Large intestine (tissue), 3 donors: ENCODE measurements at regions not wholly inside any gene's neighbourhood (a gene's known extent, or its start where the extent isn't known, plus 50 kb on each side); places are given as distances from the start of the nearest gene placed in this dataset.

ENCODE experiments used
- DNase-seq, 2 donors: peaks; one replicate each; pipeline versions ENCODE4 v3.0.0 to v3.0.0-alpha.2; 2013
- H3K27ac ChIP-seq: one replicate; pipeline ENCODE4 v1.5.1; 2013; ENCODE audit warnings: low read length
- H3K27me3 ChIP-seq: 2 replicates; pipeline ENCODE4 v1.6.1; 2013; ENCODE audit warnings: low read length; ENCODE audit not compliant: control insufficient read depth, insufficient read depth
- H3K36me3 ChIP-seq: 2 replicates; pipeline ENCODE4 v1.6.1; 2013; ENCODE audit warnings: low read length; ENCODE audit not compliant: control insufficient read depth, insufficient read depth
- H3K4me1 ChIP-seq: one replicate; pipeline ENCODE4 v1.6.1; 2013; ENCODE audit warnings: low read length; ENCODE audit not compliant: control insufficient read depth, insufficient read depth
- H3K4me3 ChIP-seq: one replicate; pipeline ENCODE4 v1.5.1; 2013; ENCODE audit warnings: low read length
- H3K9me3 ChIP-seq: one replicate; pipeline ENCODE4 v1.6.1; 2013; ENCODE audit warnings: mild to moderate bottlenecking, low read depth, low read length, moderate library complexity; ENCODE audit not compliant: control insufficient read depth
- WGBS: methylation state at CpG from one replicate; pipeline ENCODE4 v1.1.5; 2013; ENCODE audit warnings: low lambda C conversion rate; ENCODE audit not compliant: insufficient coverage; 5-methylcytosine and 5-hydroxymethylcytosine counted together

GRCh38 chr1:114315631-114316030 is 162.0 kb upstream of the SYT6 start:
- no peaks in the 10 kb centered on the region for H3K4me1 ChIP-seq
- H3K36me3 ChIP-seq: no peaks in the 10 kb centered on the region
- no peaks in the 10 kb centered on the region for H3K27me3 ChIP-seq

GRCh38 chr1:114314576-114314975 is 160.9 kb upstream of the SYT6 start:
- H3K27ac ChIP-seq: no peak overlapping the region
- WGBS: 80% methylated on average over 1 of the region's 3 CpGs
- H3K9me3 ChIP-seq: no peaks in the 10 kb centered on the region
- H3K27me3 ChIP-seq: no peaks in the 10 kb centered on the region
- no peaks in the 10 kb centered on the region for H3K4me1 ChIP-seq
- DNase-seq: no peak
- no peak overlapping the region for H3K4me3 ChIP-seq
- H3K36me3 ChIP-seq: no peaks in the 10 kb centered on the region

More at GRCh38 chr1:114315631-114316030, 162.0 kb upstream of the SYT6 start:
- no peak for DNase-seq
- H3K4me3 ChIP-seq: no peak overlapping the region
- no peaks in the 10 kb centered on the region for H3K9me3 ChIP-seq
- no peak overlapping the region for H3K27ac ChIP-seq

GRCh38 chr1:114314098-114314497 is 160.4 kb upstream of the SYT6 start:
- H3K9me3 ChIP-seq: no peaks in the 10 kb centered on the region
- H3K27ac ChIP-seq: no peak overlapping the region
- WGBS: no CpG with 5 or more reads among the region's 1 CpG
- DNase-seq: no peak
- H3K4me3 ChIP-seq: no peak overlapping the region
- no peaks in the 10 kb centered on the region for H3K4me1 ChIP-seq
- H3K27me3 ChIP-seq: no peaks in the 10 kb centered on the region
- no peaks in the 10 kb centered on the region for H3K36me3 ChIP-seq

GRCh38 chr1:114310695-114311271 is 157.1 kb upstream of the SYT6 start:
- Histone ChIP-seq H3K27ac (no peak overlapping the region), H3K36me3 (no peaks in the 10 kb centered on the region), H3K4me3 (no peak overlapping the region), H3K9me3 (no peaks in the 10 kb centered on the region), H3K27me3 (no peaks in the 10 kb centered on the region), H3K4me1 (no peaks in the 10 kb centered on the region)
- no peak for DNase-seq
- no CpG with 5 or more reads among the region's 3 CpGs for WGBS

- no peak for DNase-seq
- Histone ChIP-seq H3K4me3 (no peak overlapping the region), H3K9me3 (no peaks in the 10 kb centered on the region), H3K27me3 (no peaks in the 10 kb centered on the region), H3K4me1 (no peaks in the 10 kb centered on the region), H3K36me3 (no peaks in the 10 kb centered on the region), H3K27ac (no peak overlapping the region)
- no CpG with 5 or more reads among the region's 2 CpGs for WGBS
Measured at GRCh38 chr1:114302821-114303220, 149.2 kb upstream of the SYT6 start.

GRCh38 chr1:114299331-114299975 is 145.8 kb upstream of the SYT6 start:
- Histone ChIP-seq H3K27ac (no peak overlapping the region), H3K4me1 (no peaks in the 10 kb centered on the region), H3K36me3 (no peaks in the 10 kb centered on the region), H3K9me3 (no peaks in the 10 kb centered on the region), H3K4me3 (no peak overlapping the region), H3K27me3 (peaks cover under 1% of the 10 kb centered on the region)
- WGBS: 87% methylated on average over 3 of the region's 9 CpGs
- DNase-seq: no peak

GRCh38 chr1:114298008-114298407 is 144.3 kb upstream of the SYT6 start:
- no peaks in the 10 kb centered on the region for H3K36me3 ChIP-seq
- no peak overlapping the region for H3K4me3 ChIP-seq
- H3K4me1 ChIP-seq: no peaks in the 10 kb centered on the region
- peaks cover 3% of the 10 kb centered on the region for H3K27me3 ChIP-seq
- H3K9me3 ChIP-seq: no peaks in the 10 kb centered on the region
- no peak overlapping the region for H3K27ac ChIP-seq
- no peak for DNase-seq
- 100% methylated on average over 1 of the region's 12 CpGs for WGBS

GRCh38 chr1:114296413-114296812 is 142.7 kb upstream of the SYT6 start:
- peaks cover 3% of the 10 kb centered on the region for H3K27me3 ChIP-seq
- 100% methylated on average over 2 of the region's 4 CpGs for WGBS

GRCh38 chr1:114295321-114295720 is 141.7 kb upstream of the SYT6 start:
- H3K27ac ChIP-seq: no peak overlapping the region
- H3K36me3 ChIP-seq: no peaks in the 10 kb centered on the region
- no peaks in the 10 kb centered on the region for H3K4me1 ChIP-seq
- 43% methylated on average over 1 of the region's 6 CpGs for WGBS
- H3K9me3 ChIP-seq: no peaks in the 10 kb centered on the region
- peaks cover 3% of the 10 kb centered on the region for H3K27me3 ChIP-seq
- no peak for DNase-seq
- no peak overlapping the region for H3K4me3 ChIP-seq

More at GRCh38 chr1:114296413-114296812, 142.7 kb upstream of the SYT6 start:
- Histone ChIP-seq H3K27ac (no peak overlapping the region), H3K9me3 (no peaks in the 10 kb centered on the region), H3K36me3 (no peaks in the 10 kb centered on the region), H3K4me3 (no peak overlapping the region), H3K4me1 (no peaks in the 10 kb centered on the region)
- no peak for DNase-seq

GRCh38 chr1:114292835-114293234 is 139.2 kb upstream of the SYT6 start:
- Histone ChIP-seq H3K27ac (no peak overlapping the region), H3K4me3 (no peak overlapping the region), H3K27me3 (peaks cover 3% of the 10 kb centered on the region), H3K4me1 (no peaks in the 10 kb centered on the region), H3K9me3 (no peaks in the 10 kb centered on the region), H3K36me3 (no peaks in the 10 kb centered on the region)
- no peak for DNase-seq
- WGBS: no CpG with 5 or more reads among the region's 2 CpGs

GRCh38 chr1:114292194-114292593 is 138.5 kb upstream of the SYT6 start:
- peaks cover 3% of the 10 kb centered on the region for H3K27me3 ChIP-seq
- no peak overlapping the region for H3K27ac ChIP-seq
- no peak overlapping the region for H3K4me3 ChIP-seq
- no peak for DNase-seq
- no peaks in the 10 kb centered on the region for H3K36me3 ChIP-seq
- no peaks in the 10 kb centered on the region for H3K4me1 ChIP-seq
- H3K9me3 ChIP-seq: no peaks in the 10 kb centered on the region
- no CpG with 5 or more reads among the region's 5 CpGs for WGBS
